ENCODE measurements at regions not wholly inside any gene's neighbourhood (a gene's known extent, or its start where the extent isn't known, plus 50 kb on each side); places are given as distances from the start of the nearest gene placed in this dataset.

DNA sequence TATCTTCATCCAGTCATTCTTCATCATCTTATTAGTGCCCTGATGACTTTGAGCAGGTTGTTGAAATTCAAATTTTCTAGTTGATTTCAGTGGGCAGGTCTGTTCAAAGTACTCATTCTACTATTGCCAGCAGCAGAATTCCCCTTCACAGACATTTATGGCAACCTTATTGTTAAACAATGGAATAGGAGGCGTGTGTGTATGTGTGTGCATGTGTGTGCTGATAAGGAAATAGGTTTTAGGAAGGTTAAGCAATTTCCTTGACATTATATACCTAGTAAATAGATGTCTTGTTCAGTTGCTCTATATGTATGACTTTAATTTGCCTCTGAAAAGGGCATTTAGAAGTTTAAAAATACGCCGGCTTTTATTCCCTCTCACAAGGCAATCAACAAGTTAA, 601.4 kb upstream of the CA10 start:
- no peaks in the 10 kb centered on the region for H3K9me2 ChIP-seq (ENCODE audit: insufficient read depth)
- CTCF ChIA-PET: no interaction called here
- no peak overlapping the region for H3K4me3 ChIP-seq
- no peaks in the 10 kb centered on the region for H3K4me1 ChIP-seq (replicated peaks; ENCODE audit: insufficient read depth)
- no TSS peak for BruUV-seq (replicated peaks)
- no peak for TF ChIP-seq EZH2 (IDR thresholded peaks at IDR 0.05; ENCODE audit: low read depth)
- TF ChIP-seq, protein P1, sequence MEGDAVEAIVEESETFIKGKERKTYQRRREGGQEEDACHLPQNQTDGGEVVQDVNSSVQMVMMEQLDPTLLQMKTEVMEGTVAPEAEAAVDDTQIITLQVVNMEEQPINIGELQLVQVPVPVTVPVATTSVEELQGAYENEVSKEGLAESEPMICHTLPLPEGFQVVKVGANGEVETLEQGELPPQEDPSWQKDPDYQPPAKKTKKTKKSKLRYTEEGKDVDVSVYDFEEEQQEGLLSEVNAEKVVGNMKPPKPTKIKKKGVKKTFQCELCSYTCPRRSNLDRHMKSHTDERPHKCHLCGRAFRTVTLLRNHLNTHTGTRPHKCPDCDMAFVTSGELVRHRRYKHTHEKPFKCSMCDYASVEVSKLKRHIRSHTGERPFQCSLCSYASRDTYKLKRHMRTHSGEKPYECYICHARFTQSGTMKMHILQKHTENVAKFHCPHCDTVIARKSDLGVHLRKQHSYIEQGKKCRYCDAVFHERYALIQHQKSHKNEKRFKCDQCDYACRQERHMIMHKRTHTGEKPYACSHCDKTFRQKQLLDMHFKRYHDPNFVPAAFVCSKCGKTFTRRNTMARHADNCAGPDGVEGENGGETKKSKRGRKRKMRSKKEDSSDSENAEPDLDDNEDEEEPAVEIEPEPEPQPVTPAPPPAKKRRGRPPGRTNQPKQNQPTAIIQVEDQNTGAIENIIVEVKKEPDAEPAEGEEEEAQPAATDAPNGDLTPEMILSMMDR (conservative IDR thresholded peaks at IDR 0.05): no peak
- H3K27ac ChIP-seq: no peak overlapping the region
- no peaks in the 10 kb centered on the region for H3K36me3 ChIP-seq (ENCODE audit: low read depth)
- H4K20me1 ChIP-seq (ENCODE audit: insufficient read depth): peaks cover 4% of the 10 kb centered on the region; the same call in 1 of the 2 replicates
- 0 out of 2 replicates have a peak, but pooled peaks cover 6% of the 10 kb centered on the region for H3K9me3 ChIP-seq (ENCODE audit: insufficient read depth, low read depth)
- no peak for DNase-seq
- H2AFZ ChIP-seq: no peak overlapping the region
- POLR2A ChIA-PET (ENCODE audit: unreplicated experiment): no interaction called here
- H3K4me2 ChIP-seq: no peak overlapping the region
- intact Hi-C loops (cut with micrococcal nuclease; ENCODE audit: unreplicated experiment): no loop called here
- no peaks in the 10 kb centered on the region for H3K79me2 ChIP-seq (ENCODE audit: low read depth)
- no peaks in the 10 kb centered on the region for H3K27me3 ChIP-seq (ENCODE audit: insufficient read depth, low read depth)
- no peaks in the 10 kb centered on the region for H3F3A ChIP-seq (ENCODE audit: insufficient read depth, low read depth)

GRCh38 chr17:52758481-52758880, 600.0 kb upstream of the CA10 start:
- H3K4me2 ChIP-seq: no peak overlapping the region
- no peak overlapping the region for H3K4me3 ChIP-seq
- no peak overlapping the region for H2AFZ ChIP-seq
- BruUV-seq (replicated peaks): no TSS peak
- peaks cover 4% of the 10 kb centered on the region; the same call in 1 of the 2 replicates for H4K20me1 ChIP-seq (ENCODE audit: insufficient read depth)
- CTCF ChIA-PET: no interaction called here
- 0 out of 2 replicates have a peak, but pooled peaks cover 6% of the 10 kb centered on the region for H3K9me3 ChIP-seq (ENCODE audit: insufficient read depth, low read depth)
- no peaks in the 10 kb centered on the region for H3F3A ChIP-seq (ENCODE audit: insufficient read depth, low read depth)
- no peak for TF ChIP-seq EZH2 (IDR thresholded peaks at IDR 0.05; ENCODE audit: low read depth)
- TF ChIP-seq, protein P1 (conservative IDR thresholded peaks at IDR 0.05): no peak
- DNase-seq: no peak
- H3K36me3 ChIP-seq (ENCODE audit: low read depth): no peaks in the 10 kb centered on the region
- H3K27ac ChIP-seq: no peak overlapping the region
- no peaks in the 10 kb centered on the region for H3K79me2 ChIP-seq (ENCODE audit: low read depth)
- H3K27me3 ChIP-seq (ENCODE audit: insufficient read depth, low read depth): no peaks in the 10 kb centered on the region
- intact Hi-C loops (cut with micrococcal nuclease; ENCODE audit: unreplicated experiment): no loop called here
- no peaks in the 10 kb centered on the region for H3K9me2 ChIP-seq (ENCODE audit: insufficient read depth)
- no peaks in the 10 kb centered on the region for H3K4me1 ChIP-seq (replicated peaks; ENCODE audit: insufficient read depth)
- POLR2A ChIA-PET (ENCODE audit: unreplicated experiment): no interaction called here

GRCh38 chr17:52756746-52757145, 598.2 kb upstream of the CA10 start:
- DNase-seq: no peak
- CTCF ChIA-PET: no interaction called here
- intact Hi-C loops (cut with micrococcal nuclease; ENCODE audit: unreplicated experiment): no loop called here
- H2AFZ ChIP-seq: no peak overlapping the region
- no peaks in the 10 kb centered on the region for H3K9me2 ChIP-seq (ENCODE audit: insufficient read depth)
- no peaks in the 10 kb centered on the region for H3K79me2 ChIP-seq (ENCODE audit: low read depth)
- no peak overlapping the region for H3K4me3 ChIP-seq
- no peaks in the 10 kb centered on the region for H3F3A ChIP-seq (ENCODE audit: insufficient read depth, low read depth)
- H3K27ac ChIP-seq: no peak overlapping the region
- BruUV-seq (replicated peaks): no TSS peak
- TF ChIP-seq, protein P1 (conservative IDR thresholded peaks at IDR 0.05): no peak
- TF ChIP-seq EZH2 (IDR thresholded peaks at IDR 0.05; ENCODE audit: low read depth): no peak
- H4K20me1 ChIP-seq (ENCODE audit: insufficient read depth): peaks cover 4% of the 10 kb centered on the region; the same call in 1 of the 2 replicates
- POLR2A ChIA-PET (ENCODE audit: unreplicated experiment): no interaction called here
- H3K27me3 ChIP-seq (ENCODE audit: insufficient read depth, low read depth): no peaks in the 10 kb centered on the region
- 0 out of 2 replicates have a peak, but pooled peaks cover 6% of the 10 kb centered on the region for H3K9me3 ChIP-seq (ENCODE audit: insufficient read depth, low read depth)
- no peak overlapping the region for H3K4me2 ChIP-seq
- no peaks in the 10 kb centered on the region for H3K4me1 ChIP-seq (replicated peaks; ENCODE audit: insufficient read depth)
- no peaks in the 10 kb centered on the region for H3K36me3 ChIP-seq (ENCODE audit: low read depth)
